AG04450 (cell line): ENCODE measurements at regions not wholly inside any gene's neighbourhood (a gene's known extent, or its start where the extent isn't known, plus 50 kb on each side); places are given as distances from the start of the nearest gene placed in this dataset.

Experiments used
- CTCF ChIA-PET: fragments of 300-600, 350-600 bp; formaldehyde crosslinking; extraction: SDS; loops from one replicate; lab custom pipeline; 2022; ENCODE audit warnings: antibody characterized with exemption, inconsistent platforms; lab: Charles Lee
- POLR2A ChIA-PET: fragments of 350-600 bp; formaldehyde crosslinking; extraction: SDS; loops from one replicate; lab custom pipeline; 2021; ENCODE audit warnings: antibody characterized with exemption, inconsistent platforms; lab: Yijun Ruan, JAX
- DNase-seq: peaks from one replicate; pipeline ENCODE4 v3.0.0-alpha.2; 2011; ENCODE audit warnings: low read depth, low spot score
- H3K27ac ChIP-seq: one replicate; pipeline ENCODE4 v1.5.1; 2012; ENCODE audit warnings: low read depth, low read length, control low read depth
- H3K27me3 ChIP-seq: one replicate; pipeline ENCODE4 v1.6.0; 2012; ENCODE audit warnings: low read length; ENCODE audit not compliant: control insufficient read depth, insufficient read depth
- H3K4me3 ChIP-seq: 2 replicates; pipeline ENCODE4 v1.5.1; 2011; ENCODE audit warnings: mild to moderate bottlenecking, low read depth, low read length, control low read depth
- H3K9me3 ChIP-seq: 2 replicates; pipeline ENCODE4 v1.5.1; 2012; ENCODE audit warnings: low read length; ENCODE audit not compliant: control insufficient read depth, insufficient read depth
- CTCF ChIP-seq: IDR thresholded peaks from 2 replicates; pipeline ENCODE4 v1.5.1; 2011; ENCODE audit warnings: low read depth, low read length, control low read depth, inconsistent platforms

GRCh38 chr14:23704890-23705289 lies 68.7 kb downstream of the DHRS2 start:
- no peak for TF ChIP-seq CTCF
- Histone ChIP-seq H3K27me3 (no peaks in the 10 kb centered on the region), H3K9me3 (peaks cover 15% of the 10 kb centered on the region), H3K27ac (no peak overlapping the region), H3K4me3 (no peak overlapping the region)
- ChIA-PET CTCF (no interaction called here), POLR2A (no interaction called here)
- no peak for DNase-seq

- TF ChIP-seq CTCF: no peak
- DNase-seq: no peak
- no peak overlapping the region for H3K27ac ChIP-seq
- no peaks in the 10 kb centered on the region for H3K27me3 ChIP-seq
- ChIA-PET CTCF (no interaction called here), POLR2A (no interaction called here)
- H3K9me3 ChIP-seq: peaks cover 15% of the 10 kb centered on the region
- no peak overlapping the region for H3K4me3 ChIP-seq
Measured at GRCh38 chr14:23707415-23707814, 71.3 kb downstream of the DHRS2 start.

DNA sequence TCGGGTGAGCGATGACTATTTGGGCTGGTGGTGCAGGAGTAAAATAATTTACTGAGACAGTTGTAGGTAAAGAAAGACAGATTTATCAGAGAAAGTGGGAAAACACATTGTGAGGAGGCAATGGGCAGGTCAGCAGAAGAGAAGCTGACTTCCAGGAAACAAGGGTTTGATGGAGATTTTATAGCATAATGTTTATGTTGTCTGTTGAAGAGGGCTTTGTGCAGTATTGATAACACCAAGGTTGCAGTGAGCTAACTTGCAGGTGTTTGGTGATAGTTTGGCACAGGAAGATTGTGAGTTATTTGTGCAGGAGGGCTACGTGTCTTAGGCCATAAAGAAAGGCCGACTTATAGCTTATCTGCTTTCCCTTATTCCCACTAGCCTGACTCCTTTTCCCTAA lies 72.2 kb downstream of the DHRS2 start:
- Histone ChIP-seq H3K27ac (no peak overlapping the region), H3K27me3 (no peaks in the 10 kb centered on the region), H3K4me3 (no peak overlapping the region), H3K9me3 (peaks cover 15% of the 10 kb centered on the region)
- POLR2A ChIA-PET: no interaction called here
- TF ChIP-seq CTCF: no peak
- no peak for DNase-seq
- CTCF ChIA-PET: no interaction called here

GRCh38 chr14:23709923-23710322 lies 73.8 kb downstream of the DHRS2 start:
- POLR2A ChIA-PET: no interaction called here
- Histone ChIP-seq H3K27ac (no peak overlapping the region), H3K9me3 (peaks cover 15% of the 10 kb centered on the region), H3K4me3 (no peak overlapping the region), H3K27me3 (no peaks in the 10 kb centered on the region)
- no peak for TF ChIP-seq CTCF
- no peak for DNase-seq
- CTCF ChIA-PET: no interaction called here

GRCh38 chr14:23712287-23712686 lies 76.1 kb downstream of the DHRS2 start:
- H3K27me3 ChIP-seq: no peaks in the 10 kb centered on the region
- POLR2A ChIA-PET: no interaction called here
- no peak for DNase-seq
- no peak overlapping the region for H3K4me3 ChIP-seq
- H3K27ac ChIP-seq: no peak overlapping the region
- H3K9me3 ChIP-seq: no peaks in the 10 kb centered on the region
- CTCF ChIA-PET: no interaction called here
- no peak for TF ChIP-seq CTCF
